HG03520 (cell line): ENCODE measurements at regions not wholly inside any gene's neighbourhood (a gene's known extent, or its start where the extent isn't known, plus 50 kb on each side); places are given as distances from the start of the nearest gene placed in this dataset.

ENCODE experiments used
- ATAC-seq: cut with Tn5 transposase; IDR thresholded peaks from one replicate; pipeline ENCODE4 v1.9.1; 2021; ENCODE audit warnings: mild to moderate bottlenecking, moderate library complexity; ENCODE audit not compliant: unreplicated experiment

- ATAC-seq = no peak
Measured at GRCh38 chr1:229075716-229076115, 195.2 kb upstream of the RAB4A start.

- no peak for ATAC-seq
Measured at GRCh38 chr1:229076195-229076594, 194.7 kb upstream of the RAB4A start.

- ATAC-seq = no peak
Measured at GRCh38 chr1:229079016-229079595, 191.8 kb upstream of the RAB4A start.

- no peak for ATAC-seq
Measured at GRCh38 chr1:229080361-229080760, 190.6 kb upstream of the RAB4A start.

- ATAC-seq = no peak
Measured at GRCh38 chr1:229085291-229085690, 185.6 kb upstream of the RAB4A start.

GRCh38 chr1:229086091-229086490 is 184.8 kb upstream of the RAB4A start:
- ATAC-seq = no peak

GRCh38 chr1:229086686-229087085 is 184.2 kb upstream of the RAB4A start:
- no peak for ATAC-seq

- ATAC-seq = no peak
Measured at GRCh38 chr1:229087339-229087738, 183.6 kb upstream of the RAB4A start.

GRCh38 chr1:229087906-229088305 is 183.0 kb upstream of the RAB4A start:
- ATAC-seq = no peak

- no peak for ATAC-seq
Measured at GRCh38 chr1:229088711-229089110, 182.2 kb upstream of the RAB4A start.

GRCh38 chr1:229089586-229090208 is 181.2 kb upstream of the RAB4A start:
- ATAC-seq = no peak

- ATAC-seq = no peak
Measured at GRCh38 chr1:229091721-229092136, 179.2 kb upstream of the RAB4A start.

- ATAC-seq = no peak
Measured at GRCh38 chr1:229092377-229093237, 178.3 kb upstream of the RAB4A start.

- ATAC-seq = no peak
Measured at GRCh38 chr1:229093238-229093540, 177.7 kb upstream of the RAB4A start.

- ATAC-seq = no peak
Measured at GRCh38 chr1:229093609-229094336, 177.1 kb upstream of the RAB4A start.

- ATAC-seq = no peak
Measured at GRCh38 chr1:229094476-229095311, 176.2 kb upstream of the RAB4A start.

GRCh38 chr1:229095325-229095724 is 175.6 kb upstream of the RAB4A start:
- no peak for ATAC-seq

GRCh38 chr1:229097356-229097755 is 173.6 kb upstream of the RAB4A start:
- ATAC-seq = no peak

- ATAC-seq = no peak
Measured at GRCh38 chr1:229098361-229098760, 172.6 kb upstream of the RAB4A start.

GRCh38 chr1:229098903-229099578 is 171.9 kb upstream of the RAB4A start:
- no peak for ATAC-seq
